NCI-H2107 treated with DMSO at 0.1 percent for 48 hours (cell line): ENCODE measurements at regions not wholly inside any gene's neighbourhood (a gene's known extent, or its start where the extent isn't known, plus 50 kb on each side); places are given as distances from the start of the nearest gene placed in this dataset.
"Not testable (repeated sequence)": the region's sequence is repeated elsewhere in the genome, so short reads cannot be mapped to it uniquely, and the experiment has no call there.

ENCODE experiments used
- DNase-seq: peaks from one replicate; lab custom pipeline; 2025; ENCODE audit not compliant: unreplicated experiment; lab: John Stamatoyannopoulos, UW

DNA sequence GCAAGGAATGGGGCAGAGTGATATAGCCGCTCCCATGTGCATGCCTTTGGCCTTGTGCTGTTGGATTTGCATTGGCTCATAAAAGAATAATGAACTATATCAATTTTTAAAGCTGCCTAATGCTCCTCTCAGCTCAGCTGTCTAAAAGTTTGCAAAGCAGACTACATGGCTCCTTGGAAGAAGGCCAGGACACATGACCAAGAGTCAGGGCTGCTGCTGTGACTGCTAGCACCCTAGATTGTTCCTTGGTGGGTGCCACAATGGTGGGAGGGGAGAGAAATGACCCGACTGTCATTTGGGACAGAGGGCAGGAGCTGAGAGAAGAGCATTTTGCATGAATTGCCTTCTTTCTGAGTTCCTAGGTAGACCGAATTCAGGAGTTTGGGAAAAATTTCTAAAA, 307.9 kb downstream of the PDCD6IP start:
- no peak for DNase-seq

DNA sequence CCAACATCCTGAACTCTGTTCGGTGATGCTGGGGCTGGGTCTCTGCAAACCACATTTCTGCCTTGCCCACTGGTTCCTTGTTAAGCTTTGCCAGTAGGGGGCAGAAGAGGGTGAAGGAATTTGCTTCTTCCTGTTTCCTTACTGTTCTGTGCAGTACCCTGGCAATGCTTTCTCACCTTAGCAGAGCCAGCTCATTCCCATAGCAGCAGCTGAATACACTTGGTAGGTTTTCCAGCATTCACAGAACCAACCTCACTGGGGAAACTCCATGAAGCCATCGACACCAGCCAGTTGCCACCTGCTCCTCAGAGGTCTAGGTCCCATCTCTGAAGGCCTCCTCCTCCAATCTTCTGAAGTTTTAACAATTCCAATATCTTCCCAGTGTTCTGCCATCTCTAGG, 308.4 kb downstream of the PDCD6IP start:
- no peak for DNase-seq

DNA sequence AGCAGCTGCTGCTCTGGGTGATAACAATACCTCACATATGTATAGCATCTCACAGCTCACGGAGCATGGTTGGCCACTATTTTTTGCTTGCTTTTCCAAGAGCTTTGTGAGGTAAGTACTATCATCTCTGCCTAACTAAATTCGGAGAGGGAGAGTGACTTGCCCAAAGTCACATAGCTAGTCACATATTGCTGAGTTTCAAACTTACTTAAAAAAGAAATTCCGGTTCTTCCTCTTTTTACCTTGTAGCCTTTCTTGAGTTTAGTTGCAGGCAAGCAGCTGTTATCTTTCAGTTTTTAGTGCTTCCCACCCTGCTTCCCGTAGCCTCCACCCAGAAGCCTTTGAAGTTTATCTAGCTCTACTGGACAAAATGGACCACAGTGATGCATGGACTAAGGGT, 309.2 kb downstream of the PDCD6IP start:
- DNase-seq = no peak

DNA sequence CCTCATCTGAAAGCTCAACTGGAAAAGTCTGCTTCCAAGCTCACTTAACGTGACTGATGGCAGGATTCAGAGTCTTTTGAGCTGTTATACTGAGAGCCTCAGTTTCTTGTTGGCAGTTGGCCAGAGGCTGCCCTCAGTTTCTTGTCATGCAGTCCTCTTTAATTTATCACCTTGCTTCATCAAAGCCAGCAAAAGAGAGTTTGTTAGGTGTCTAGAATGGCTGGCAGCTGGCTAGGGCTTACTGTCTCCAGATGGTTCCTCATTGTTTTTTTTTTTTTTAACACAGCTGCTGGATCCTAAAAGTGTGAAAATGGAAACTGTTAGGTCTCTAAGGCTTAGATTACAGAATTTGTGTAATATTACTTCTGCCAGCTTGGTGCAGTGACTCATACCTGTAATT, 310.6 kb downstream of the PDCD6IP start:
- no peak for DNase-seq

DNA sequence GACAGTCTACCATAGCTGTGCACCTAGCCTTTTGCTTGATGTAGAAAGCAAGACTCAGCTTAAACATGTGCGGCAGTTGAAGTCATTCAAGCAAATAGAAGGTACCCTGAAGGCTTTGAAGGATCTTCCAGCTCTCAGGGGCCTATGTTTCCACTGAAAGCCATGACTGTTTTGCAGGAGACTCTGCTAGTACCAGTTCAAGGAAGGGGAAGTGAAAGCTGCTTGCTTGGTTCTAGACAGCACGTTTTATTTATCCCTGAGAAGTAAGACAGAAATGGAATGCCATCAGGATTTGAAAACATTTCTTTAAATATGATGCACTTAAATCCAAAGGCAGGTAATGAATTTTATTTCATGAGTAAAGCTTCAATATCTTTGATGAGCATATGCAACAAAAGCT, 311.4 kb downstream of the PDCD6IP start:
- no peak for DNase-seq

DNA sequence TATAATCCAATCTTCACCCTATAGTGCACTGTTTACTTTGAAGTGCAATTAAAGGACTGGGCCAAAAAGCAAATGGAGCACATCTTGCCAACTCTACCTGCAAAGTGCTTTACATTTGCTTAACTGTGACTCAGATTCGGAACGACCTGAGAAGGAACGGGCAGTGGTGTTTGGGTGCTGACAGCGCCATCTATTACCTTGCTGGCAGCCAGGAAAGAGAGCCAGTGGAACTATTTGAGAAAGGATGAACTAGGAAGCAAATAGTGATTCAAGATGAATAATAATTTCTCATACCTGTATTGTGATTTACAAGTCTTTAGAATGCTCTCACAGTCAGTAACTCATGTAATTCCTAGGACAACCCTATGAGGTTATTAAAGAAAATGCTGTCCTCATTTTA, 312.9 kb downstream of the PDCD6IP start:
- DNase-seq = no peak

DNA sequence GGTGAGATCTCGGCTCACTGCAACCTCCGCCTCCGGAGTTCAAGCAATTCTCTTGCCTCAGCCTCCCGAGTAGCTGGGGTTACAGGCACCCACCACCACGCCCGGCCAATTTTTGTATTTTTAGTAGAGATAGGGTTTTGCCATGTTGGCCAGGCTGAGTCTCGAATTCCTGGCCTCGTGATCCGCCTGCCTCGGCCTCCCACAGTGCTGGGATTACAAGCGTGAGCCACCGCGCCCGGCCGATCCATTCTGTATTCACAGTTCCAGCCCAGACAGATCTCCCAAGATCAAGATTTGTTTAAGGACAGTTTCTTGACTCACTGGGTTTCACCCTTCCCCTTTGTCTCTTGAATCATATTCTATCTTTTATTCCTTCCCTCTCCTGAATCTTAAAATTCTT, 313.8 kb downstream of the PDCD6IP start:
- DNase-seq = not testable (repeated sequence)

DNA sequence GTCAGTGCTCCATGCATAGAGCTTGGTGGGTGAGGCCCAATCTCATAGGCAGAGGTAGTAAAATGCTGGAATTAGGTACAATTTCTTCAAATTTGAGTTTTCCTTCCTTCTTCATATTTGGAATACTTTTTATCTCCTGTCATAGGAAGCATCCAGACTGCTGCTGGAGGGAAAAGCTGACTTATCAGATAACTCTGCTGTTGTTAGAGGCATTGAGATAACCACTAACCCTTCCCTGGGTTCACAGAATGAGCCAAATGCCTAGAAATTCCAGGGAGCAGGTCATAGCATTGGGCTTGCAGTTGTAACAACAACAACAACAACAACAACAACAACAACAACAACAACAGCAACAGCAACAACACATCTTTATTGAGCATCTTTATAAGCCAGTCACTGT, 332.7 kb downstream of the PDCD6IP start:
- DNase-seq = no peak

DNA sequence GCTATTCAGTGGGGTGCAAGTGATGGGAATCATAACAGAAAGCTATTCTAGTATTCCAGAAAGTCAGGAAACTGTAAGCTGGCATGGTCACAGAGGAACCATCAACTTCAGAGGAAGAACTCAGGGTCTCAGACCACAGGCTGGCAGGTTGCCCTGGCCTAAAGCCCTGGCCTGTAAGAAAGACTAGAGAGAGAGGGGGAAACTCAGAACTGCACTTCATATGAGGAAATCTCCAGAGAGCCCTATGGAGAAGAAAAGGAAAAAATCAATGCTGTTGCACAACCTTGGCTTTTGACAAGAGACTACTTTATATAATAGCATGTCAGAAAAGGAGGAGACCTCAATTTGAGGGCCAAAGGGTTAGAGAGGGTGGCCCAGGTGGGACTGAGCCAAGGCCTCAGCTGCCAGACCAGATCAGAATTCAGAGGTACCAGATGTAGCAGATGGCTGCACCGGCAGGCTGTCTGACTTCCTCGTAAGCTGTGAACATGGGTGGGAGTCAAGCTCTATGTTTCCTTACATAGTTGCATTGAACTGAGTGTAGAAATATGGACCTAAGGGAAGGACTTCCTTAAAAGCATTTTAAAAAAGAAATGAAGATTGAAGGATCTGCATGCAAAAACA, 333.8 kb downstream of the PDCD6IP start:
- DNase-seq = no peak

DNA sequence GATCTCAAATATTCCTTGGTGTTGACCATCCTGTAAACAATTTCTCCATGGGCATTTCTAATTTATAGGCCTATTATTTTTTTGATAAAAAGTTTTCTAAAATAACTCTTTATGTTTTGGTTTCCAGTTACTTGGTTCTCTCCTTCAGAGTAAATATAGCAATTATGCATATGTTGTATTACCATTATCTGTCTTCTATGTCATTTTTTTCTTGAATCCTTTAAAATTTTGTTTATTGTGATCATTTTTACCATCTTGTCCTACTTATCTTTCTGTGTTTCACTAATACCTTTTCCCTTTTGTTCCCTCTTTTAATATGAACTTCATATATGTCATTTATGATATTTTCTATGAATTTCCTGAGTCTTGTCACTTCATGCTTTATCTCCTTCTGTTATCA, 341.1 kb downstream of the PDCD6IP start:
- no peak for DNase-seq

DNA sequence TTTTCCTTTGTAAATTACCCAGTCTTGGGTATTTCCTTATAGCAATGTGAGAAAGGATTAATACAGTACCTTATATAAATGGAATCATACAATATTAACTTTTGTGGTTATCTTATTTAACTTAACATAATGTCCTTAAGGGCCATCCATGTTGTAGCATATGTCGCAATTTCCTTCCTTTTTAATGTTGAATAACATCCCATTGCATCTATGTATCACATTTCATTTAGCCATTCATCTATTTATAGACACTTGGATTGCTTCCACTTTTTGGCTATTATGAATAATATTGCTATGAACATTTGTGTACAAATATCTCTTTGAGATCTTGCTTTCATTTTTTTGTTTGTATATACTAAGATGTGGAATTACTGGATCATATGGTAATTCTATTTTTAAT, 342.2 kb downstream of the PDCD6IP start:
- no peak for DNase-seq

DNA sequence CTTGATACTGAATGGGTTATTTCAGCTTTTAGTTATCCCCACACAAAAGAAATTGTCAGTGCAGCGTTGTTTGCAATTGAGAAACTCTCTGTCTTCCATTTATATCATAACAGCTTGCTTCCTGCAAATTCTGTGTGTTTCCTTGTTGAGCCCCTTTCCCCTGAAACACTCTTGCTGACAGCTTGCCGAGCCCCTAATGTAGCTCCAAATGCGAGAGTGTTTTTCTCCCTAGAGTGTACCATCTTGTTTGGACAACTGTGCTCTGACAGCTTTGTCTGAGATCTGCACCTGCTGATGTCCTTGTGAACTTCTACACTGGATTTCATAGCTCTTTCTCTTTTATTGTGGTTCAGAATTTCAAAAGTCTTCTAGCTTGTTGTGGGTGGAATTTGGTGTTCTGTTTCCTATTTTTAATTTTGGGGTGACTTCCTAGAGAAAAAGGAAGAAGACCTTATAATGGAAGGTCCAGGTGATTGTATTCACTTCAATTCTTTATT, 343.5 kb downstream of the PDCD6IP start:
- DNase-seq = no peak

DNA sequence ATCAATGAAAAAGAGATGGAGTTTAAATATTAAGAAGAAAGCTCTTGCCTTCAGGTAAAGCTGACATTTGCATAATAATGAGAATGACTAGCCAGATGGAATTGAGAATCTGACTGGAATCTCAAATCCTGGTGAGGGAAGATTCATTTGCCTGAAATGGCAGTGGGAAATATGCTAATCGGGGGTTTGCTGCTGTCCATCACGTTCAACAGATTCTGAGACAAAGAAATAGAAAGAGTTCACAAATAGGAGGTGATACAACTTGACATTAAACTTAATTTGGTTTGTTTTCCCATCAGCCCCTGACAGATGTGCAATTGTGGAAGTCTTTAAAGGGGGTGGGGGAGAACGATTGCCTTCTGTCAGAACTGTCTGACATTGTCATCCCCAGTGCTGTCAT, 347.4 kb downstream of the PDCD6IP start:
- no peak for DNase-seq

DNA sequence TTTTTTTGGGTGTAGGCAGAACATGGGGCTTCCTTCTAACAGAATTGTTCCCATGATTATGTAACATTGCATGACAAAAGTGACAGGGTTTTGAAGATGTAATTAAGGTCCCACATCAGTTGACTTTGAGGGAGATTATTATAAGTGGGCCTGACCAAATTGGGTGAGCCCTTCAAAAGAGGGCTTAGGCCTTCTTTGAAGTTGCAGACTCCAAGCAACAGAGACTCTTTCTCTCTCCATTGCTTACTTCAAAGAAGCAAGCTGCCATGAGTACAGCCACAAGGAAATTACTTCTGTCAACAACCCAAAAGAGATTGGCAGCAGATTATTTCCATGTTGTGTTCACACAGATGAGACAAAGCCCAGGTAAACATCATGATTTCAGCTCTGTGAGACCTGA, 348.2 kb downstream of the PDCD6IP start:
- no peak for DNase-seq

DNA sequence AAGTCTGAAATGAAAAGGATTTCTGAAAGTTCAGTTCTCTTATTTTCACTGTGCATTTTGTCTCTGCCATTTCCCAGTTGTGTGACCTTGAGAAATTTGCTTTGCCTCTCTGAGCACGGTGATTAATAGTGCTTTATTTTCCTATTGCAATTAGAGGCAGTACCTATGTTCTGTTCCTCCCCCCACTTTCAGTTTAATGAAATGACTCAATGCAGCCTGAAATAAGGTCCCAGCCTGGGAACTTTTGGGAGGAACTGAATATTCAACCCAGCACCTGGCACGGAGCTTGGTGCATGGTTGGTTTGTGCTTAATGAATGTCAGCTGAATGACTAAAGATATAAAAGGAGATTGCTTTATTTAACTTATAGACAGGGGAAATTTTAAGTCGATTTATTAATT, 352.6 kb downstream of the PDCD6IP start:
- no peak for DNase-seq

DNA sequence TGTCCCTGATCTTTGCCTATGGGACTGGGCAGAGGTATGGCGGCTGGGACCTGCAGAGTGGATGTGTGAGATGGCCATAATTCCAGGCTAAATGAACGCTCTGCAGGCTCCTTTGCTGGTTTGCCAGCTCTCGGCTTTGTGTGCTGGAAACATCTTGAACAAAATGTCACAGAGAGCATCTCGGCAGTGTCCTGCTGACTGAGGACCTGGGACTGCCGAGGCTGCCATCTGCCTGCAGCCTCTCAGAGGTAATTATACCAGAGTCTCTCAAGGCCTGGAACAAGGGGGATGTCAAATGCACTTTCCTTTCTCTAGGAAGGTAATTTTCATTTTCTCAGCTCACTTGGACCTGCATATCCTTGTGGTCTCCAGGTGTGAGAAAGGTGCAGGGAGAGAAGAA, 354.2 kb downstream of the PDCD6IP start:
- no peak for DNase-seq

DNA sequence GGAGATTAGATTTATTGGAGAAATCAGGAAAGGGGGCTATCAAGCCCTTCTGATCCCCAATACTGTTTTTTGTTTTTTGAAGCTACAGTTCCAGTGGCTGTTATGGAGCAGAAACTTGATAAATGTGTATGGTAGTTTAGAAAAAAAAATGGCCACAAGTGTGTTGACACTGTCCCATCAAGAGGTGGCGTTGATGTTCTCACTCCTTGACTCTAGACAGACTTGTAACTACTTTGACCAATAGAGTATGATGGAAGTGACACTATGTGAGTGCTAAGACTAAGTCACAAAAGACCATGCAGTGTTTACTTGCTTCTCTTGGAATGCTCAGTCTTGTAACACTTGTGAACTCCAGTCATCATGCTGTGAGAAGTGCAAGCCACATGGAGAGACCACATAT, 356.7 kb downstream of the PDCD6IP start:
- no peak for DNase-seq

DNA sequence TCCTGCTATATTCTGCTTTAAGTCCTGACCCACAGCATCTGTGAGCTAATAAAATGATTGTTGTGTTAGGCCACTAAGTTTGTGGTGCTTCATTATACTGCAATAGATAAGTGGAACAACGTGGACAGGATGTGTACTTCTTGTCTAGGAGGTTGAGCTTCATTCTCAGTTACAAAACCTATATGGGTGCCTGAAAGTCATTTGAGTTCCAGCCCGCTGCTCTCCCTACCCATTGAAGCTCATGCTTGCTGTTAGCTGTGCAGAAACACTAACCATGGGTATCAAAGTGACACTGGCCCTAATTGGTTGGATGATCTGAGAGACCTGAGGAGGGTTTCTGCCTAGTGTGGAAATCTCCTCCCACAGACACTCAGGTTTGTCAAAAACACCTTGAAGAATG, 357.2 kb downstream of the PDCD6IP start:
- DNase-seq = no peak

DNA sequence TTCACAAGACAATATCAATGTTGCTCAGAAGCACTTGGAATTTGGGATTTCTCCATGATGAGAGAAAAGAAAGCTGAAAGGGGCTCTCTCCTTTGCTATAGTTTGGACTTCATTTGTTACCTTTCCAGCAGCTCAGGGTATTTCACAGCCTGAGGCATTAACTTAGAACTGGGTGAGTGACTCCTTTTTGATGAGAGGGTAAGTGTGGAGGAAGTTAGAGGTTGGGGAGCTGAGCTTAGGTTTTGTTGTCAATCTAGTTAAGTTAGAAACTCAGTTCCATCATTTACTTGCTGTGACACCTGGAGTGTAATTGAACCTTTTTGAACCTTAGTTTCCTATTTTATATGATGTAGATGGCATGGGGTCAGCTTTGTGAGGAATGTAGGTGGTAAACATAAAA, 359.1 kb downstream of the PDCD6IP start:
- DNase-seq = no peak

DNA sequence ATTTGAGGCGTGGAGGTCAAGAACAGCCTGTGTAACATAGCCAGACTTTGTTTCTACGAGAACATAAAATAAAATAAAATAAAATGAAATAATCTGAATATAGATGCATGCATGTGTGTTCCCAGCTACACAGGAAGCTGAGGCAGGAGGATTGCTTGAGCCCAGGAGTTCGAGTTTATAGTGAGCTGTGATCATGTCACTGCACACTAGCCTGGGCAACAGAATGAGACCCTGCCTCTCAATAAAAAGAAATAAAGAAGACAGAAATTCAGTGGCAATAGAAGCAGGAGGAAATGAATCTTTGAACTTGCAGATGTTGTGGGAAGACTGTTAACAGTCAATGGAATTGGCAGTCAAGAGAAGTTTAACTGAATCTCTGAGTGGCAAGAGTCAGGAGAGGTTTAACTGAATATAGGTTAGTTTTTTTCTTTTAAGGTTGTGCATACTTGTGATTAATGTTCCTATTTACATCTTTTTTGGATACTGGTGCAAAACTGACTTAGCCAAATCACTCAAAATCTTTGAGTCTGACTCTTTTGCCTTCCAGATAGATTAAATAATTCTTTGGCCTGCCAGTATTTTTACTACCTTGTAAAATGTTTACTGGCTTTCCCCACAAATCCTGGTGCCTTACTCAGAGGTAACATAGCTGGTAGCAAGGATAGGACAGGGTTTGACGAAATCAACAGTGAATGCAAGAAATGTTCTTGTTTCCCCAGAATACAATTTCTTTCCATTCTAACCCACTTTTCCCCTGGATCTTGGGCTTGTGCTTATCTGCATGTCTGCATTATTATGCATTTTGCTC, 361.4 kb downstream of the PDCD6IP start:
- DNase-seq = no peak

DNA sequence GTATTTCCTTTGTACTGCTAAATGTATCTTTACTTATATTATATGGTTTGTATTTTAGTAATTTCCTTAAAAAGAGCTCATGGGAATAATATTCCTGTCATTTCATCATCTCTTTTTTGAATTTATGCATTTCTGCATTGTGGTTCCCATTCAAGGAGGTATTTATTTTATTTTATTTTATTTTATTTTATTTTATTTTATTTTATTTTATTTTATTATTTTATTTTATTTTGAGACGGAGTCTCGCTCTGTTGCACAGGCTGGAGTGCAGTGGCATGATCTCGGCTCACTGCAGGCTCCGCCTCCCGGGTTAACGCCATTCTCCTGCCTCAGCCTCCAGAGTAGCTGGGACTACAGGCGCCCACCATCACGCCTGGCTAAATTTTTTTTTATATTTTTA, 371.2 kb downstream of the PDCD6IP start:
- not testable (repeated sequence) for DNase-seq

DNA sequence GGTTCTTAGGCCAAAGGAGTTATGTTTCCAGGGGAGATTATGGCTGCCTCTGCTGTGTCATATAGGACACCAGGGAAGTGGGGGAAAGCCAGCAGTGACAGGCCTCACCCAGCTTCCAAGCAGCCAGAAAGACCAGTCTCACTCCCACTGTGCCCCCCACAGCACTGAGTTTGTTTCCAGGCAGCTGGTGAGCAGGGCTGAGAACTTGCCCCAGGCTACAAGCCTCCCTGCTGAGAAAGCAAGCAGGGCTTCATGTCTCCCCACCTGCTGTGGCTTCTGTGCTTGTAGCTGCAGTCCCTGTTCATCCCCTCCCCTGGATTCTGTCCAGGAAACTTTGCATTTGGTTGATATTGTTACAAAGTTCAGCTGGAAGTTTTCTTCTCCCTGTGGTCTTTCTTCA, 376.3 kb downstream of the PDCD6IP start:
- DNase-seq = no peak
